Upper lobe of left lung (tissue), 4 donors: ENCODE measurements at regions not wholly inside any gene's neighbourhood (a gene's known extent, or its start where the extent isn't known, plus 50 kb on each side); places are given as distances from the start of the nearest gene placed in this dataset.

Experiments
- EP300 ChIP-seq, 4 donors: sonication (generic); formaldehyde crosslinking; IDR thresholded peaks; one replicate each; pipeline ENCODE4 v1.5.1; 2017; ENCODE audit warnings: antibody characterized with exemption in 4 of 4, control low read depth in 2 of 4
- POLR2A ChIP-seq, 4 donors: fragments of 450-650 bp; IDR thresholded peaks; one replicate each; pipeline ENCODE4 v1.5.1; 2016 to 2017; ENCODE audit warnings: antibody characterized with exemption in 4 of 4, mild to moderate bottlenecking in 2 of 4

- TF ChIP-seq POLR2A (IDR thresholded peaks at IDR 0.05) (no peak), EP300 (IDR thresholded peaks at IDR 0.05) (no peak)
These were observed 78.3 kb upstream of the ASIC2 start for GRCh38 chr17:33371377-33371776.
